ENCODE measurements at regions not wholly inside any gene's neighbourhood (a gene's known extent, or its start where the extent isn't known, plus 50 kb on each side); places are given as distances from the start of the nearest gene placed in this dataset.

DNA sequence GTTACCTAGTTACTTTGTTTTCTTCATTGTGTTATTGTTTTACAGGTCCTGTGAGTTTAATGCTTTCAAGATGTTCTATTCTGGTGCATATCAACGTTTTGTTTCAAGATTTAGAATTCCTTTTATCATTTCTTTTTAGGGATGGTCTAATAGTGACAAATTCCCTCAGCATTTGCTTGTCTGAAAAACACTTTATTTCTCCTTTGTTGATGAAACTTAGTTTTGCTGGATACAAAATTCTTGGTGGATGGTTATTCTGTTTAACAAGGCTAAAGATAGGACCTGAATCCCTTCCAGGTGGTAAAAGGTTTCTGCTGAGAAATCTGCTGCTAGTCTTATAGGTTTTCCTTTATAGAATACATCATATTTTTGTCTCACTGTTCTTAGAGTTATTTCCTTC lies 102.3 kb downstream of the RND3 start:
- H3K4me3 ChIP-seq (ENCODE audit: low read length) = no peak overlapping the region
- ATAC-seq (ENCODE audit: poor library complexity) (no peak), DNase-seq (no peak)
- no peaks in the 10 kb centered on the region for H3K4me1 ChIP-seq (ENCODE audit: insufficient read depth, low read length)
- intact Hi-C loops (cut with DNase I, micrococcal nuclease) = no loop called here
- no peak overlapping the region for H3K27ac ChIP-seq (ENCODE audit: low read depth in 1 of 2, low read length in 2 of 2)
- Mint-ChIP-seq H3K4me1 (ENCODE audit: low read depth) (no peaks in the 10 kb centered on the region), H3K27me3 (no peaks in the 10 kb centered on the region), H3K27ac (no peak overlapping the region), H3K4me3 (no peak overlapping the region), H3K9me3 (peaks cover 8% of the 10 kb centered on the region), H3K36me3 (ENCODE audit: low read depth) (no peaks in the 10 kb centered on the region)
- TF ChIP-seq, protein P1, sequence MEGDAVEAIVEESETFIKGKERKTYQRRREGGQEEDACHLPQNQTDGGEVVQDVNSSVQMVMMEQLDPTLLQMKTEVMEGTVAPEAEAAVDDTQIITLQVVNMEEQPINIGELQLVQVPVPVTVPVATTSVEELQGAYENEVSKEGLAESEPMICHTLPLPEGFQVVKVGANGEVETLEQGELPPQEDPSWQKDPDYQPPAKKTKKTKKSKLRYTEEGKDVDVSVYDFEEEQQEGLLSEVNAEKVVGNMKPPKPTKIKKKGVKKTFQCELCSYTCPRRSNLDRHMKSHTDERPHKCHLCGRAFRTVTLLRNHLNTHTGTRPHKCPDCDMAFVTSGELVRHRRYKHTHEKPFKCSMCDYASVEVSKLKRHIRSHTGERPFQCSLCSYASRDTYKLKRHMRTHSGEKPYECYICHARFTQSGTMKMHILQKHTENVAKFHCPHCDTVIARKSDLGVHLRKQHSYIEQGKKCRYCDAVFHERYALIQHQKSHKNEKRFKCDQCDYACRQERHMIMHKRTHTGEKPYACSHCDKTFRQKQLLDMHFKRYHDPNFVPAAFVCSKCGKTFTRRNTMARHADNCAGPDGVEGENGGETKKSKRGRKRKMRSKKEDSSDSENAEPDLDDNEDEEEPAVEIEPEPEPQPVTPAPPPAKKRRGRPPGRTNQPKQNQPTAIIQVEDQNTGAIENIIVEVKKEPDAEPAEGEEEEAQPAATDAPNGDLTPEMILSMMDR (IDR thresholded peaks at IDR 0.05) = no peak
- no peaks in the 10 kb centered on the region for H3K27me3 ChIP-seq (ENCODE audit: control insufficient read depth in 1 of 2, insufficient read depth in 2 of 2, low read length in 2 of 2)
- POLR2A ChIA-PET = no interaction called here
- no peaks in the 10 kb centered on the region for H3K36me3 ChIP-seq (ENCODE audit: insufficient read depth, low read length)
- peaks cover 5 to 17% of the 10 kb centered on the region in 2 experiments for H3K9me3 ChIP-seq (ENCODE audit: control insufficient read depth in 1 of 2, insufficient read depth in 1 of 2, low read length in 2 of 2)
- CTCF ChIA-PET = interaction anchor here (1.8 kb wide), 1 partner anchor 15 kb away, joined by 4 read pairs; no protein-coding TSS in a partner anchor

DNA sequence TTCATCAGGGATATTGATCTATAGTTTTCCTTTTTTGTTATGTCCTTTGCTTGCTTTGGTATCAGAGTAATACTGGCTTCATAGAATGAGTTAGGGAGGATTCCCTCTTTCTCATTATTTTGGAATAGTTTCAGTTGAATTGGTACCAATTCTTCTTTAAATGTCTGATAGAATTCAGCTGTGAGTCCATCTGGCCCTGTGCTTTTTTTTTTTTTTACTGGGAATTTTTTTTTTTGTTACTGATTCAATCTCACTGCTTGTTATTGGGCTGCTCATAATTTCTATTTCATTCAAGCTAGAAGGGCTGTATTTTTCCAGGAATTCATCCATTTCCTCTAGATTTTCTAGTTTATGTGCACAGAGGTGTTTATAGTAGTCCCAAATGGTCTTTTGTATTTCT lies 103.9 kb downstream of the RND3 start:
- ATAC-seq (ENCODE audit: poor library complexity) = no peak
- Mint-ChIP-seq H3K36me3 (ENCODE audit: low read depth) (no peaks in the 10 kb centered on the region), H3K4me1 (ENCODE audit: low read depth) (no peaks in the 10 kb centered on the region), H3K27me3 (no peaks in the 10 kb centered on the region), H3K27ac (no peak overlapping the region), H3K9me3 (peaks cover 8% of the 10 kb centered on the region), H3K4me3 (no peak overlapping the region)
- intact Hi-C loops (cut with DNase I, micrococcal nuclease) = no loop called here
- no peaks in the 10 kb centered on the region for H3K4me1 ChIP-seq (ENCODE audit: insufficient read depth, low read length)
- H3K4me3 ChIP-seq (ENCODE audit: low read length) = no peak overlapping the region
- peaks cover 5 to 17% of the 10 kb centered on the region in 2 experiments for H3K9me3 ChIP-seq (ENCODE audit: control insufficient read depth in 1 of 2, insufficient read depth in 1 of 2, low read length in 2 of 2)
- H3K36me3 ChIP-seq (ENCODE audit: insufficient read depth, low read length) = no peaks in the 10 kb centered on the region
- ChIA-PET CTCF (interaction anchor here (1.8 kb wide), 1 partner anchor 14 kb away, joined by 4 read pairs; no protein-coding TSS in a partner anchor), POLR2A (no interaction called here)
- no peak overlapping the region for H3K27ac ChIP-seq (ENCODE audit: low read depth in 1 of 2, low read length in 2 of 2)
- no peak for DNase-seq
- H3K27me3 ChIP-seq (ENCODE audit: control insufficient read depth in 1 of 2, insufficient read depth in 2 of 2, low read length in 2 of 2) = no peaks in the 10 kb centered on the region
- TF ChIP-seq, protein P1 (IDR thresholded peaks at IDR 0.05) = no peak

DNA sequence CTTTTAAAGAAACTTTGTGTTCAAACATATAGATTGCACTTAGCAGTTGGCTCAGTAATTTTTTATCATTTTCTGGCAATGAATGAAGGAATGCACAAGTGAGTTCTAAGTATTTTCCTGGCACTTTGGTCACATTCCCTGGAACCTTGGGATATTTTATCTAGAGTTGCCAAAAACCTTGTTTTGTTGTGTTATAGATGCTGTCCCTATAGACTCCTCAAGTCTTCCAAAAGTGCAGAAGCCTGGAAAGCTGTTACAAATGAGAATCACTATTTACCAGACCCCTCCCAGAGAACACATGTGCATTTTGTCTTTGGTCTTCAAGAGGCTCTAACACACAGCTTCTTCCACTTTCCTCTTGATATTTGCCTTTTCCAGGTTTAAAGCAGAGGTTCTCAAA lies 108.3 kb downstream of the RND3 start:
- no peaks in the 10 kb centered on the region for H3K36me3 Mint-ChIP-seq (ENCODE audit: low read depth)
- no peak overlapping the region for H3K27ac Mint-ChIP-seq
- Histone ChIP-seq H3K27me3 (ENCODE audit: control insufficient read depth in 1 of 2, insufficient read depth in 2 of 2, low read length in 2 of 2) (no peaks in the 10 kb centered on the region), H3K4me3 (ENCODE audit: low read length) (no peak overlapping the region), H3K4me1 (ENCODE audit: insufficient read depth, low read length) (no peaks in the 10 kb centered on the region), H3K27ac (ENCODE audit: low read depth in 1 of 2, low read length in 2 of 2) (no peak overlapping the region), H3K9me3 (ENCODE audit: control insufficient read depth in 1 of 2, insufficient read depth in 1 of 2, low read length in 2 of 2) (no peaks in the 10 kb centered on the region), H3K36me3 (ENCODE audit: insufficient read depth, low read length) (no peaks in the 10 kb centered on the region)
- peaks cover 8% of the 10 kb centered on the region for H3K9me3 Mint-ChIP-seq
- no peaks in the 10 kb centered on the region for H3K4me1 Mint-ChIP-seq (ENCODE audit: low read depth)
- ChIA-PET POLR2A (no interaction called here), CTCF (no interaction called here)
- no peaks in the 10 kb centered on the region for H3K27me3 Mint-ChIP-seq
- intact Hi-C loops (cut with DNase I, micrococcal nuclease) = no loop called here
- no peak for ATAC-seq (ENCODE audit: poor library complexity)
- H3K4me3 Mint-ChIP-seq = no peak overlapping the region
- DNase-seq = no peak
- TF ChIP-seq, protein P1 (IDR thresholded peaks at IDR 0.05) = no peak

Data from CD4-positive, alpha-beta T cell (primary cell).